ENCODE measurements at regions not wholly inside any gene's neighbourhood (a gene's known extent, or its start where the extent isn't known, plus 50 kb on each side); places are given as distances from the start of the nearest gene placed in this dataset.

DNA sequence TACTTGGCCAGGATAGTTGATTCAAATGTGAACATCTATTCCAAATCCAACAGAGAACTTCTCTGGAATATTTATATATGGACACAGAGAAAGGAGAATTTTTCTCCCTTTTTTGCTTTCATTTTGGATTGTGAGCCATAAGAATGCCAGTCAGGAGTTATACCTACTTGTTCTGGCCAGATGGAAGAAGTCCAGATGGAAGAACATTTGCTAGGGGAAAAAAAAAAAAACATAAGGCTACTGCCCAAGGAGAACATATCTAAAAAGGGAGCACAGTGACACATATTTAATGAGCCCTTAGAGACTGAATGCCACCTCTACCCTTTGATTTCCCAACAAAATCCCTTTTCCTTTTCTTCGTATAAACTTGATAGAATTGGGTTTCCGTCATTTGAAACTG, 61.7 kb upstream of the PPP2R2B start:
- DNase-seq = no peak

DNA sequence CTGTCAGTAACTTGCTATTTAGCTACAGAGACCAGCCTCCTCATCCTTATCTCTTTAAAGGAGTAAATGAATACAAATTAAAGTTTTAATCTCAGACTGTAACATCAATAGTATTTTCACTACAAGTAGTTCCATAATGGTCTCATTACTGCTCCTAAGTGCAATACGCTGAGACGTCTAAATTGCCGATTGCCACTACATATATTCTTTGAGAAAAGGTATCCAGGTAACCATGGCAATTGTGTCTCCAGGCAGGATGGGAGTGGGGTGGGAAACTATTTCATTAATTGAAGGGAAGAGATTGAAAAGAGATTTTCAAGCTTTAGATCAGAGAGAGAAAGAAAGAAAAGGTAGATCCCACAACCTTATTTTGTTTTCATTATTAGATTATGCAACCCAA, 65.5 kb upstream of the PPP2R2B start:
- no peak for DNase-seq

DNA sequence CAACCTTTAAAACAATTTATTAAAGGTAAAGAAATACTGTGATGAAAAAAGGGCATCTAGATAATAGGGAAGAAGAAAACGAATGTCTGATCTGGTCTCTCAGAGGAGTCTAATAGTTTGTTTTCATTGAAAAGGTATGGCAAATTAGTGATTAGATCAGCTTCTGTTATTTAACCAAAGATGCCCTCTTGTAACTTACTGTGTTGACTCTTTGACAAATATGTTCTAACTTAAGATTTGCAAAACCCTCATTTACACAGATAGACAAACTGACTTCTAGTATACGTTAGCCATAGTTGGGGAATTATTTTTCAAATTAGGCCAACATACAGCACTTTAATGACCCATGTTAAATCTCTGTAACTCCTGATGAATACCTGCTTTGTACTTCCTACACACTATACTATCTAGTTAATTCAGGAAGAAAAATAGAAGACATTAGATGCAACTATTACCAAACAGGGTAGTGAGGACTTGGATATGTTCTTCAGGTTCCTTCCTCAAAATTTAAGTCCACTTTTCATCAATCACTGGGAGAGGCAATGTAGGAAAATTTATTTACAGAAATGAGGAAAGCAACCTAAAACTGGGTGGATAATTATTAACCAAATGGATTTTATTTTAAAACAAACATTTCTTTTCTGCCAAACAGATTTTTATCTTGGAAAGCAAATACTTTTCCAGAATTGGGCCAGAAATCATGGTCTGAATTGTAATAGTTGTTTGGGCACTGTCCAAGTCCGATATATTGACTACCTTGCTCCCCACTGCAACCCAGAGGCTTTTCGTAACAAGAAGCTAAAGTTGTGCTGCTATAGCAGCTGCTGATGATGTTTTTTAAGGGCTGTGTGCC, 66.4 kb upstream of the PPP2R2B start:
- DNase-seq = no peak

DNA sequence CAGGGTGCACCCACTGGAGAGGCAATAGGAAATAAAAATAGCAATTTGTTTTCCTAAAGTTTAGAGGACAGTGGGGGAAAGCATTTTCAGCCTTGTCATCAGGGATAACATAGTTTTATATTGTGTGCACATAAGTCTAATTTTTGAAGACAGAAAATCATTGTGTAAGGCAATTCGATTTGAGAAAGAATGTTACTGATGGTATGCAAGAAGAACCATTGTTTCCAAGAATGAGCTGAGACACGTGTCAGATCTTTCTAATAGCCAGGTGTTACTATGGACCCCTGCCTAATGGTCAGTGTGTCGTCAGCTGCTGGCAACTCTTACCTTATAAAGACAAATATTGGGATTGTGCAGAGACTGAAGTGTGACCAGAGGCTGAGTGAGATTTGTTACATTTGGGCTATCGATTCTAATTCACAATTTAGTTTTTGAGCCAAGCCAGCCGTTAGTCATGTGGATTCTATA, 67.1 kb upstream of the PPP2R2B start:
- DNase-seq = no peak

DNA sequence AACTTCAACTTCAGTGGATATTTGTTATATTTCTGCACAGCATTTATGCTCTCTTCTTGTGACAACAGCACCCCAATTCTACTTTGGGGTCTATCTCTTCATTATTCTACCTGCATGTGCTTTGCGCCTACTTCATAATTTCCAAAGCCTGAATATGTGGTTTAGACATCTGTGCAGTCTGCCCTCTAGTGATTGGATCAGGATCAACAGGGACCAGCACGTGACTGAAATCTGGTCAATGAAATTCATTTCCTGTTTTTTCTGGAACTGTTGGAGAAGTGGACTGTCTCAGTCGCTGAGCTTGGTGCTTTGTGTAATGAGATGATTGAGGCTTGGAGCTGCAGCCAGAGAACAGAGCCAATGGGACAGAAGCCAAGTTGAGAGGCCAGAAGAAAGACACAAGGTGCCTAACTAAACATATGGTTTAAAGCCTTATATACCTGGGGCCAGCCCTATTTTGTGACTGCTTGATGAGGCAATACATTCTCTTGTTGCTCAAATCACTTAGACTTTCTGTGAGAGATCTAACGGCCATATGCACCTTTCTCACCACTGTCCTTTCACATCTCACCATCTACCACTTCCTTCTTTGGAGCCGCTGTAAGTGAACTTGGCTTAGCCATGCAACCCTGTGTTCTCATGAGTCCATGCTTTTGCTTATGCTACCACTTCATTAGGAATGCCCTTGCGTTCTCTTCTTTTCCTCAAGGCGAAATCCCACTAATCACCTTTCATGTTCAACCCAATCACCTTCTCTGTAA, 68.8 kb upstream of the PPP2R2B start:
- DNase-seq = no peak

DNA sequence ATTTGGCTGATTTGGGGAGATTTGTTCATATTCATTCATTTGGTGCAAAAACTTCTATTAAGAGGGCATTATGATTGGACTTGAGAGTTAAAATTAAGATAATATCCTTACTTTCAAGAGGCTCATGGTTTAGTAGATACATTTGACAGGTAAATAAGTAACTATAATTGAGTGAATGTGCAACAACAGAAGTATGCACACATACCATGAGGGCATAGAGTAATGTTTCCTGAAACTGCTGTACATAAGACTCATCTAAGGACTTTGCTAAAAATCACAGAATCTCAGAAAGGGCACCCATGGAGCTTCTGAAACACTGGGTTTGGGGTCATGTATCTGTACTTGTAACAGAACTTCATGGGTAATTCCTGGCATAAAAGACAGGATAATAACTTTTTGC, 70.1 kb upstream of the PPP2R2B start:
- no peak for DNase-seq

DNA sequence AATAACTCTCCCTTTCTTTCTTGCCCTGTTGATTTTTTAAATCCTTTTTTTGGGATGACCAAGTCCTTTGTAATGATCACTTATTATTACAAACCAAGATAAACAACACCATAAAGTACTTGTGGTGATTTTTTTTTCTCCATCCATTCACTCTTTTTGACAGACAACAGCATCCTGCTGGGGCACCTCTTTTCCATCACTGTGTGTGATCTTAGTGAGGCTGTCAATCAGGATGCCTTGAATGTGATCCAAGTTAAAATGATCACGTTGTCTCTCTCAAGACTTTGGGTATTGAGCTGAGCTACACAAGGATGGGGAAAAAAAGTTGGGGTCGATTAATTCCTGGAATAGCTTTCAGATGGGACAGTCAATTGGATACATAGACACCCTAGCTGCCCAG, 73.6 kb upstream of the PPP2R2B start:
- DNase-seq = no peak

DNA sequence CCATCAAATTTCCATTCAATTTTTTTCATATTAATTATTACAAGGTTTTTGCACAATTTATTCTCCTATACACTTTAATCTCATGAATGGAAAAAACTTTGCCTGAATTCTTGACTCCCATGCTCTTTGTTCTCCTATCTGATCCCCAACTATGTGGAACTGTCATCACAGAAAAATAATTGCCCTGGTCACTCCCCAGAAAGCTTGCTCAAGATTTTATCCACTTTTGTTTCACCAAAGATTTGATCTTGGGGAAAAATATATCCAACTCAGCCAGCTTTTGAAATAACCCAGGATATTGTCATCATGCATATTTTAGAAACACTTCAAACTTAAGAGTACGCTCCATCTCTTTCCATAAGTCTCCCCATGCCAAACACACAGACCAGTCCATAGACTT, 77.7 kb upstream of the PPP2R2B start:
- no peak for DNase-seq

DNA sequence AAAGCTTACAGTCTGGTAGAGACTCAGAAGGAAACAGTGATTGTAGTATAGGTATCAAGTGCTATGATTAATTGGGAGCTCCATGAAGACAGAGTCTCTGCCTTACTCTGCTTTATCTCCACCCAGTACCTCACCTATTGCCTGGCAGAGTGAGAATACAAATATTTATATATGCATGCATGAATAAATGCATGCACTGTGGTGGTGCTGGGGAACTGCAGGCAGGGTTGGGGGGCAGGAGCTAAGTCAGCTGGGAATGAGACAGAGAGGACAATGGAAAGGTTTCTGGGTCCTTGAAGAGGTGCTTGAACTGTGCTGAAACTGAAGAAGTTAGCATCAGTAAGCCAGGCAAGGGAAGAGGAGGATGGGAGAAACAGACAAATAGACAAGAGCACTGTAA, 80.8 kb upstream of the PPP2R2B start:
- no peak for DNase-seq

DNA sequence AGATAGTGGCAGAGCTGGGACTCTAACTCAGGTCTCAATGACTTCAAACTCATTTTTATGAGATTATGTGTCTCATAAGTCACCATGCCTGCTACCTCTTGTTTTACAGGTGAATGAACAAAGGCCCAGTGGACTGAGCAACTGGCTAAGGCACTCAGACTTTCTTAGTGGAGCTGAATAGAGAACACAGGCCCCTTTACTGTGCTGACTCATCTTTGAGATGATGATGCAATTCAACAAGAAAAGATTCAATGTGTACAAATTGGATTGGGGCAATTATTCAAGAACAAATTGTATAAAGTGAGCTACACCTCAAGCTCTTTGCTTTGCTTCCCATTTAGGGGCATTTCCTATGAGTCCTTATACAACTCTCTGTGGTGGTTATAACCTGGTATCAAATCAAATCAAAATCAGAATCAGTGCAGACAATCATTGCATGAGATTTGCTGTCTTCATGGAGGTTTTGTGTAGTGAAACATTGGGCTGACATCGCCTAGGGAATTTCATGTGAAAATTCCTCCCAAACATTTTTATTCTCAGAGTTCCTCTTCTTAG, 84.3 kb upstream of the PPP2R2B start:
- no peak for DNase-seq

DNA sequence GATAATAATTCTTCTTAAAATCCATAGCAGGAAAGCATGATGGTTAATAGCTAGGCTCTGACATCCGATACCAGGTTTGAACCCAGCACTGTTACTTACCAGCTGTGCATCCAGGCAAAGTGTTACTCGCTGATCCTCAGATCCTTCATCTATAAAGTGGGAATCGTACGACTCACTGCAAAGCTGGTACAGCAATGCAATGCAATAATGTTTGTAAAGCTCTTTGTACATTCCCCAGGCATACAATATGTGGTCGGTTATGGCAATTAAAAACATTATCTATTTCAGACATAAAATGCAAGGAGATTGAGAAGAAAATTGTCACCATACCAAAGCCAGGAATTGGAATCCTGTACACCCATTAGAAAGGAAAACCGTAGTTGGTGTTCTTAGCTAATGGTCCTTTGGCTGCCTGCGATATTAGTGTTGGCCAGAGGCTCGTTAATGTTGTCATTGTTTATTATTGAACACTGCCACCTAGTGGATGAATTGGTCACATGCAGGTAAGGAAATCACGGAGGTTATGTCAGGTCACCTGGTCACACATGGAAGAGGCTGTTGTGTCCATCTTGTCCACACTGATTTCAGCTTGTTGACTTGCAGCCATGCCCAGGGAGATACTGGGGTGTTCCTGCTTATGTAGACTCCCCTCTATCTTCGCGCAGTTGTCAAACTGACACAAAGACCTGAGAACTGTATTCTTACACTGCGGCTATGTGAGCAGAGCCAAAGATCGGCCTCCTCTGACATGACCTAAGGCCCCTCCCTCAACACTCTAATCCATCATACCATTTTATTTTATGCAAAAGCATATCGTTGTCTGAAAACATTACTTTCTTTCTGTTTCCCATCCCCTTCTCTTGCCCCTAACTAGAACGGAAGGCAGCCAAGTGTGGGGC, 87.5 kb upstream of the PPP2R2B start:
- peak; percentile 54 for DNase-seq

DNA sequence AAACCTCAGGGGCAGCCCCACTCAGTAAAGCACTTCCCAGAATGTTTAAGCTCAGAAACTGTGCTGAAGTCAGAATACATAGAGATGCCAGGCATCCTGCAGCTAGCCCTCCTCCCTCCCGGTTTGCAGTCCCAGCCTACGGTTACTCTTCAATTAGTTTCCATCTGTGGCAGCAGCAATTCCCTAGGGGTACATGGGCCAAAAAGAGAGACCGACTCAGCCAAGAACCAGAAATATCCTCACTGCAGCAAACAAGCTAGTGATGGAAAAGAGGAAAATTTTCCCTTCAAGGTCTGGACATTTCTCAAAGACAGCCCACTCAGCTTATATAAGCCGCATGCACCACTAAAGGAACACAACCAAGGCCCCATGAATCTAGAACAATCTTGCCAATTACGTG, 89.1 kb upstream of the PPP2R2B start:
- no peak for DNase-seq

DNA sequence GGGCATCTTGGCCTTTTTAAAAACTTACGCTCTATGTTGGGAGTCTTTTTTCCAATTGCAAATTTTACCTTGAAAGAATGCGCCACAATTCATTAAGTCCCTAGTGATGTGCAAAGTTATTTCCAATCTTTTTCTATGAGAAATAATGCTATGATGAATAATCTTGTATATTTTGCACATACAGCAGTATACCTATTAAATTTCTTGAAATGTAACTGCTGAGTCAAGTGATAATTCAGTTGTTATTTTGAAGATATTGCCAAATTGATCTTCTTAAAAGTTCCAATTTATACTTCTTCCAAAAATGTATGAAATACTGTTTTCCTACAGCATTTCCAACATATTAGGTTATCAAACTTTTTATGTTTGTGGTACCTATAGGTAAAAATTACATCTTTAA, 92.8 kb upstream of the PPP2R2B start:
- DNase-seq = no peak

DNA sequence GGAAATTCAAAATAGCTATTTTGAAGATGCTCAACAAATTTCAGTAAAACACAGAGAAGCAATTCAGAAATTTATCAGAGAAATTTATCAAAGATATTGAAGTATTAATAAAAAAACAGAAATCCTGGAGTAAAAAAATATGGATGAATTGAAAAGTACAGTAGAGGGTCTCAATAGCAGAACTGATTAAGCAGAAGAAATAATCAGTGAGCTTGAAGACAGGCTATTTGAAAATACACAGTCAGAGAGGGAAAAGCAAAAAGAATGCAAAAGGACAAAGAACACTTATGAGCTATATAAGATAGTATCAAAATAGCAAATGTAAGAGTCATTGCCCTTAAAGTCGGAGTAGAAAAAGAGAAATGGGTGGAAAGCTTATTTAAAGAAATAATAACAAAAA, 107.9 kb upstream of the PPP2R2B start:
- DNase-seq = no peak

DNA sequence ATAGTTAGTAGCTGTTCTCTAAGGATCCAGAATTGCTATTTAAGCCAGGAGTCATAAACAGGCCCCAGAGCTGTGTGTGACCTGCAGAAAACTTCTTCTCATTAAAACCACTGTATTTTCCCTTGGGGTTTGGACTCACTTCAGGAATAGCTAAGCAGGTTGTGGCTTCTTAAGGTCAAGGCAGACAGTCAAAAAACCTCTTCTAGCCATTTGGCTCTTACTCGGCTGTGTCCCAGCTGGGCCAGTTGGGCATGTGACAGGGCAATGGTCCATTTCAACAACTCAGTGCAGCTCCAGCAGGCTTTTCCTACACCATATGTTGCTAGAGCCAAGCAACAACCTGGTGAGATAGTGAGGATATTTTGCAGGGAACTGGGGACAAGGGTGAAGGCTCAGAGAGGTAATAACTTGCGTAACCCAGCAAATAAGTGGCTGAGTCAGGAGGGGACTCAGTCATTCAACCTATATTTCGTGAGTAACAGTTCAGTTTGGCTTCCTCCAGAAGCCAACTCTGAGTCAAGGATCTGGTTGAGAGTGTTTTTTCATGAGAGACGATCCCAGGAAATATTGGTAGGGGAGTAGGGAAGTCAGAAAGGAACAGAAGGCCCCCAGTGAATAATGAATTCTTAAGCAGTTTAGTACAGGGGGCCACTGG, 115.4 kb upstream of the PPP2R2B start:
- DNase-seq = no peak

DNA sequence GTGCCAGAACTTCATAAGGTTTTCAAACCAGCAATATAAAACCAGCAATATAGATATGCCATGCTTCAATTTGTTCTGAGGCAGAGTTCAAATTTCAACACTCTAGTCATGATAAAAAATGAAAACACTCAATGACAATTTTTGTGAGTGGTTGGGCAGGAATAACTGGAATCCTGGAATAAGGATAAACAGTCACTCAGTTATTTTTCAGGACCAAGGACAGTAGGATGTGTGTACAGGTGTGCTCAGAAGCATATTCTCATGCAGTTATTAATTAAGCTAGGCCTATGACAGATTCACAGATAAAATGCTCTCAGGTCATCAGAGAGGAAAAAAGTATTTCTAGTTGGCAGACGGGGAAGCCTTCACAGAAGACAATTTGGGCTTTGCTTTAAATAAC, 117.3 kb upstream of the PPP2R2B start:
- DNase-seq = no peak

DNA sequence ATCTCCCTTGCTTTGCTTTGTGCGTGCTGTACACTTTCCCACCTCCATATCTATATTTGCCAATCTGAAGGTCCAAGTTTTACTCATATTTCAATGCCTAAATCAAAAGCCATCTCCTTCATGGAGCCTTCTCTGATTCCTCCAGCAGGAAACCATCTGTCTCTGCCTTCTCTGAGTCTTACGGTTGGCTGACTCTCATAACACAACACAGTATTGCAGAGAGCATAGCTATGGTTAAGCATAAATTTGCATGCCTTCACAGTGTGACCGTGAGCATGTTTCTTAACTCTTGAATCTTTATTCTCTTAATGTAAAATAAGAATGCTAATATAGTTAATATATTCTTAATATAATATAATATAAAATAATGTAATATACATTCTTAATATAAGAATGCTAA, 136.8 kb upstream of the PPP2R2B start:
- DNase-seq = no peak

DNA sequence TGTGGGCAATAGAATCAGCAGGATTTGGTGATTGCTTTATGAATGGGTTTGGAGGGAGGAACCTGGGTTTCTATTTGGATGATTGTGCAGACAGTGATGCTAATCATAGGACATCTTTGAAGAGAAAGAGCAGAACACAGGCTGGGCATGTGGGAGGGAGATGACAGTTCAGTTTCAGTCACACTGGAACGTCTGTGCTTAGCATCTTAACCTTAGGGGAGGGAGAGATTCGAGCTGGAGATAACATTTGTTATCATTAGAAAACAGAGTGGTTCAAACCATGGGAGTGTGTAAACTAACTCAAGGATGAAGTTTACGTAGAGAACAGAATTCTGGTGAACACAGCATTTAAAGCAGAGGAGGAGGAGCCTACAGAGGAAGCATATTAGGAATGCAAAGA, 138.6 kb upstream of the PPP2R2B start:
- DNase-seq = no peak

DNA sequence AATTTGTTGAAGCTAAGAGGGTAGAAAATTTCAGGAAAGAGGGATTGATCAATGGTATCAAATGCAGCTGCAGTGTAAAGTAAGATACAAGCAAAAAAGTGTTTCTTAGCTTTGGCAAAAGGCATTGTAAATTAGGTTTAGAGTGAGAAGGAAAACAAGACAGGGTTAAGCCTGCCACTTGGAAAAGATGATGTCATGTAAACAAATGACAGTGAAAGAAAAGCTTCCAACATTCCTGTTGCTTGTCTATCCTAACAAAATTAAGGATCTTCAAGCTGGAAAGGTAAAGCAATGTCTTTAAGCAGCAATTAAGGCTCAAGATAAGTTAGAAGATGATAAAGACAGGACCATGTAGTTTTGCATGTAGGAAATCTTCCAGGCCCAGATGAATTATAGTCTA, 139.1 kb upstream of the PPP2R2B start:
- DNase-seq = no peak

DNA sequence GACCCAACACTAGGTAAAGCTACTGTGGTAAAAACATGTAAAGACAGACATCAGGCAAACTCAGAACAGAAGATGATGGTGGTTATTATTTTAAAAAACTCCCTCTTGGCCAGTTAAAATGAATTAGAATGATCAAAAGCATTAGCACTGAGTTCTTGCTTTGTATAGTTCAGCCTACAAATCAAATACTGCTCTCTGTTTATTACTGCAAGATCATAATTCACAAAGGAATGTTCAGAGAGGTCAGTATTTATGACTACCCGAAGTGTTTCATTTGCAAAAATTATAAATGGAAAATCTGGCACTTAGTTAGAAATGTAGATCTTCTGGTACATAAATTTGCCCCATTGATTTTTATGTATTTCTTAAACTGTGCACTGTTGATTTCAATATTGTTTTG, 140.3 kb upstream of the PPP2R2B start:
- no peak for DNase-seq

DNA sequence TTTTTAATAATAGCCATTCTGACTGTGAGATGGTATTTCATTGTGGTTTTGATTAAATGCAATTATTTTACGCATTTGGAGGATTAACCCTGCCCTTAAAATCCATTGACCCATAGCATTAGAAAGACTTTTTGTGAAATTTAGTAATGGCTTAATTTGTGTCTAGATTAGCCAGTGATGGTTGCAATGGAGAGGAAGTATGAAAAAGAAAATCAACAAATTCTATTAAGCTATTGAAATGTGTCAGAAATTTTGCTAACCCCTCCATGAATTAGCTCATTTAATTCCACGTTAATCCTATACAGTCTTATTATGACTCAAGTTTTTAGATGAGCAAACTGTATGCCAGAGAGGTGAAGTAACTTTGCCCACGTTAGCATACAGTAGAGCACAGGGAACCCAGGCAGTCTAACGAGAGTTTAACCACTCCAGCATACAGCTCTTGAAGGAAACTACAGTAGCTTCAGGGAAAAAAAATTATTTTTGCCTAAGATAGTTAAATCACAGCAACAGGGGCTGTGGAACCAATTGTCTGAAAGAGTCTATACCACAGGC, 158.2 kb upstream of the PPP2R2B start:
- no peak for DNase-seq

All from activated gamma-delta T cell treated with Interleukin-2 at 50 U/mL for 16 hours (primary cell).